ENCODE measurements at regions not wholly inside any gene's neighbourhood (a gene's known extent, or its start where the extent isn't known, plus 50 kb on each side); places are given as distances from the start of the nearest gene placed in this dataset.
"Not testable (repeated sequence)": the region's sequence is repeated elsewhere in the genome, so short reads cannot be mapped to it uniquely, and the experiment has no call there.

DNA sequence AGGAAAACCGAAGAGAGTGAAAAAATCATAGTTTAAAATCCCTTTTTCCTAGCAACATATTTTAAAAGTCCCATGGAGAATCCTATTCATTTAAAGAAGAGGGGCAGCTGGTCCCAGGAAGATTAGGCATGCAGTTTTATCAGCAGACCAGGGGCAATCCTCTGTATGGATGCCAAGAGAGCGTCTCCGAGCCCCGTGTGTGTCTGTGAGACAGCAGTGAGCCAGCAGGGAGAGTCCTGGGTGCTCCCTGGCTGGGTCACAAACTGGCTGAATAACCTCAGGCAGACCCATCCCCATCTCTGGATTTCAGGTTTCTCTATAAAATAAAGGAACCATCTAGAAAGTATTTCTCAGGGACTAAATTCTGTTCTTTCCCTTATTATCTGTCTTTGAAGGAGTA, 128.2 kb upstream of the RIOK3 start:
- no peak for DNase-seq (ENCODE audit: extremely low spot score)
- no peaks in the 10 kb centered on the region for H3K4me1 ChIP-seq
- TF ChIP-seq POLR2A (IDR thresholded peaks at IDR 0.05; ENCODE audit: low read depth) = no peak
- no peak for TF ChIP-seq EP300 (IDR thresholded peaks at IDR 0.05)
- no peak for TF ChIP-seq POLR2AphosphoS5 (IDR thresholded peaks at IDR 0.05)
- TF ChIP-seq, protein P1, sequence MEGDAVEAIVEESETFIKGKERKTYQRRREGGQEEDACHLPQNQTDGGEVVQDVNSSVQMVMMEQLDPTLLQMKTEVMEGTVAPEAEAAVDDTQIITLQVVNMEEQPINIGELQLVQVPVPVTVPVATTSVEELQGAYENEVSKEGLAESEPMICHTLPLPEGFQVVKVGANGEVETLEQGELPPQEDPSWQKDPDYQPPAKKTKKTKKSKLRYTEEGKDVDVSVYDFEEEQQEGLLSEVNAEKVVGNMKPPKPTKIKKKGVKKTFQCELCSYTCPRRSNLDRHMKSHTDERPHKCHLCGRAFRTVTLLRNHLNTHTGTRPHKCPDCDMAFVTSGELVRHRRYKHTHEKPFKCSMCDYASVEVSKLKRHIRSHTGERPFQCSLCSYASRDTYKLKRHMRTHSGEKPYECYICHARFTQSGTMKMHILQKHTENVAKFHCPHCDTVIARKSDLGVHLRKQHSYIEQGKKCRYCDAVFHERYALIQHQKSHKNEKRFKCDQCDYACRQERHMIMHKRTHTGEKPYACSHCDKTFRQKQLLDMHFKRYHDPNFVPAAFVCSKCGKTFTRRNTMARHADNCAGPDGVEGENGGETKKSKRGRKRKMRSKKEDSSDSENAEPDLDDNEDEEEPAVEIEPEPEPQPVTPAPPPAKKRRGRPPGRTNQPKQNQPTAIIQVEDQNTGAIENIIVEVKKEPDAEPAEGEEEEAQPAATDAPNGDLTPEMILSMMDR (IDR thresholded peaks at IDR 0.05) = no peak
- no peaks in the 10 kb centered on the region for H3K9me3 ChIP-seq
- no peaks in the 10 kb centered on the region for H3K27me3 ChIP-seq
- H3K4me3 ChIP-seq = no peak overlapping the region
- intact Hi-C loops (cut with DNase I) = no loop called here
- H3K36me3 ChIP-seq = no peaks in the 10 kb centered on the region
- H3K27ac ChIP-seq (replicated peaks in 1 of 4) = no peak overlapping the region
- 92% methylated on average over 4 of the region's 4 CpGs for WGBS

DNA sequence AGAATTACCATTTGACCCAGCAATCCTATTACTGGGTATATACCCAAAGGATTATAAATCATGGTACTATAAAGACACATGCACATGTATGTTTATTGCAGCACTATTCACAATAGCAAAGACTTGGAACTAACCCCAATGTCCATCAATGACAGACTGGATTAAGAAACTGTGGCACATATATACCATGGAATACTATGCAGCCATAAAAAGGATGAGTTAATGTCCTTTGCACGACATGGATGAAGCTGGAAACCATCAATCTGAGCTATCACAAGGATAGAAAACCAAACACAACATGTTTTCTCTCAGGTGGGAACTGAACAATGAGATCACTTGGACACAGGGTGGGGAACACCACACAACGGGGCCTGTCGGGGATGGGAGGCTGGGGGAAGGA, 123.4 kb upstream of the RIOK3 start:
- H3K4me1 ChIP-seq = not testable (repeated sequence)

DNA sequence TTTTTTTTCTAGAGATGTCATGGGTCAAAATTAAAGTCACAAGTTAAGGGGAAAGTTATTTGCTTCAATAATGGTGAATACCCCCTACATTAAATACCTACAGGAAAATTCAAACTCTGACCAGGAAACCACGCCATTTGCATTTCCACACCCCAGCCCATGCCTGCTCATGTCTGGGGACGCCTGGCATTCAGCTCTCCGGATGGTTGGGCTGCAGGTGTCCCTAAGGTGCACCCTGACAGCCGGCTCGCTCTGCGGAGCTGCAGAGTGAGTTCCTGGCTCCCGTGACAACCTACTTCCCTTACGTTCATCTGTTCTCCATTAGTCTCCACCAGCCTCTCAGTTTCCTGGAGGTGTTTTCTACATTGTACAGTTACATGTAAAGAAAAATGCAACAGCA, 122.7 kb upstream of the RIOK3 start:
- no peak for DNase-seq (ENCODE audit: extremely low spot score)
- H3K4me1 ChIP-seq = peaks cover 0 to 1% (median 0%) of the 10 kb centered on the region in 4 donors

More for the DNA sequence above, 123.4 kb upstream of the RIOK3 start:
- DNase-seq (ENCODE audit: extremely low spot score); H3K27me3 ChIP-seq; H3K4me3 ChIP-seq; H3K9me3 ChIP-seq; intact Hi-C loops (cut with DNase I); H3K36me3 ChIP-seq; H3K27ac ChIP-seq (replicated peaks in 1 of 4): not testable (repeated sequence)
- 95% methylated on average over 3 of the region's 3 CpGs for WGBS

DNA sequence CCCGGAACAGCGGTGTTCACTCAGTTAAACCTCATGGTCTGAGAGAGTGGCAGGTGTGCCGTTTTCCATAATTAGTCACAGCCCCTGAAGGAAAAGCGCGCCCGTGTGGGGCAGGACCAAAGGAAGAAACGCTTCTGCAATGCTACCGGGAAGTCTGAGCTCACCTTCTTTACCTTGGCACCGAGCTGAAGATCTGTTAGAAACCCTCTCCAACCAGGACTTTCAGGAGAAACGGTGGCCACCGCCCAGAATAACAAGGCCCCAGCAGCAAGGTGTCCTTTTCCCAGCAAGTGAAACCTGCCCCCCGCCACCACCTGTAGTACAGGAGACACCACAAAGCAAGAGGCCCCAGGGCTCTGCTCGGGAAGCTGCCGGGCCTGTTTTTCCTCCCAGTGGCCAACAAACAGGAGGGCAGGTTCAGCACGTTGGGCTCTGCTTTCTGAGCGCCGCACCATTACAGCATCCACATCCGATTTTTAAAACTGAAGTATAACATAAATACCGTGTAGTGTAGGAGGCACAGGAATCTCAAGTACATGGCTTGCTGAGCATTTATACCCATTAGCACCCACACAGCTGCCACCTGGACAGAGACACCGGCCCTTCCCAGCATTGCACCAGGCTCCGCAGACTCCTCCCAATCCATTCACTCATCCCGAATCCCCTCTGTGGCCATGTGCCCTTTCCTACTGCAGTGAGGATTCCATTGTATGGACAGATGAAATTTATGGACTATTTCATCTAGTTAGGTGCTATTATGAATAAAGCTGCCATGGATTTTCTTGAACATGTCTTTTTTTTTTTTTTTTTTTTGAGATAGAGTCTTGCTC, 121.8 kb upstream of the RIOK3 start:
- TF ChIP-seq, protein P1 (IDR thresholded peaks at IDR 0.05) = no peak
- TF ChIP-seq EP300 (IDR thresholded peaks at IDR 0.05) (no peak), POLR2A (IDR thresholded peaks at IDR 0.05; ENCODE audit: low read depth) (no peak), POLR2AphosphoS5 (IDR thresholded peaks at IDR 0.05) (no peak)
- no peak for DNase-seq (ENCODE audit: extremely low spot score)
- intact Hi-C loops (cut with DNase I) = no loop called here
- Histone ChIP-seq H3K4me1 (peaks cover 0 to 6% (median 0%) of the 10 kb centered on the region in 4 donors), H3K27me3 (no peaks in the 10 kb centered on the region), H3K9me3 (no peaks in the 10 kb centered on the region), H3K27ac (replicated peaks in 1 of 4) (no peak overlapping the region), H3K4me3 (no peak overlapping the region), H3K36me3 (peaks cover 0 to 5% (median 0%) of the 10 kb centered on the region in 4 donors)
- 93% methylated on average over 17 of the region's 22 CpGs for WGBS

More for the DNA sequence above, 122.7 kb upstream of the RIOK3 start:
- intact Hi-C loops (cut with DNase I) = no loop called here
- Histone ChIP-seq H3K27ac (replicated peaks in 1 of 4) (no peak overlapping the region), H3K27me3 (no peaks in the 10 kb centered on the region), H3K9me3 (no peaks in the 10 kb centered on the region), H3K4me3 (no peak overlapping the region), H3K36me3 (peaks cover 0 to 5% (median 0%) of the 10 kb centered on the region in 4 donors)
- no peak for TF ChIP-seq POLR2A (IDR thresholded peaks at IDR 0.05; ENCODE audit: low read depth)
- TF ChIP-seq, protein P1 (IDR thresholded peaks at IDR 0.05) = no peak
- TF ChIP-seq POLR2AphosphoS5 (IDR thresholded peaks at IDR 0.05) = no peak
- no peak for TF ChIP-seq EP300 (IDR thresholded peaks at IDR 0.05)
- WGBS = 98% methylated on average over 8 of the region's 8 CpGs

DNA sequence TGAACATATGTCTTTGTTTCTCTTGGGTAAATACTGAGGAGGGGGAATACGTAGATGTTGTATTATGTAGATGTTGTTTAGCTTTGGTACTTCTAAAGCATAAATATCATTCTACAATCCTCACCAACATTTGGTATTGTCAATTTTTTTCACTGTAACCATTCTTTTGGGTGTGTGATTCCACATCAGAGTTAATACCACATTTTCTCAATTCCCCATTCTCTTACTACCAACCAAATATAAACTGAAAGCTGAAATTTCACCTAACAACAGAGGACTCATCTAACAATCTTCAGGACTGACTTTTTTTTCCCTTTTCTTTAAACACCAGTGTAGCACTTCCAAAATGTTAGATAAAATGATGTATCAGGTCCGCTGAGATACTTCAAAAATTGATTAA, 120.7 kb upstream of the RIOK3 start:
- no peak for TF ChIP-seq POLR2AphosphoS5 (IDR thresholded peaks at IDR 0.05)
- no peak for TF ChIP-seq EP300 (IDR thresholded peaks at IDR 0.05)
- TF ChIP-seq, protein P1 (IDR thresholded peaks at IDR 0.05) = no peak
- no peak for TF ChIP-seq POLR2A (IDR thresholded peaks at IDR 0.05; ENCODE audit: low read depth)
- peaks cover 0 to 5% (median 0%) of the 10 kb centered on the region in 4 donors for H3K36me3 ChIP-seq
- no peak for DNase-seq (ENCODE audit: extremely low spot score)
- no peaks in the 10 kb centered on the region for H3K27me3 ChIP-seq
- no peaks in the 10 kb centered on the region for H3K9me3 ChIP-seq
- H3K4me1 ChIP-seq = peaks cover 0 to 11% (median 0%) of the 10 kb centered on the region in 4 donors
- H3K27ac ChIP-seq (replicated peaks in 1 of 4) = no peak overlapping the region
- 96% methylated on average over 2 of the region's 2 CpGs for WGBS
- intact Hi-C loops (cut with DNase I) = no loop called here
- H3K4me3 ChIP-seq = no peak overlapping the region
